Fibroblast of lung (primary cell): ENCODE measurements at regions not wholly inside any gene's neighbourhood (a gene's known extent, or its start where the extent isn't known, plus 50 kb on each side); places are given as distances from the start of the nearest gene placed in this dataset.

Experiments
- DNase-seq, 2 donors: peaks; one replicate each; pipeline versions ENCODE4 v3.0.0 to v3.0.0-alpha.2; 2010; ENCODE audit warnings: low read depth in 2 of 2
- H2AFZ ChIP-seq: 2 replicates; pipeline ENCODE4 v1.5.1; 2012; ENCODE audit warnings: low read length, control low read depth, inconsistent platforms
- H3K27ac ChIP-seq: 2 replicates; pipeline ENCODE4 v1.5.1; 2011; ENCODE audit warnings: low read length, control low read depth; ENCODE audit not compliant: insufficient read depth
- H3K27me3 ChIP-seq: 2 replicates; pipeline ENCODE4 v1.5.1; 2011; ENCODE audit warnings: mild to moderate bottlenecking, low read length; ENCODE audit not compliant: control insufficient read depth, insufficient read depth
- H3K36me3 ChIP-seq: 2 replicates; pipeline ENCODE4 v1.5.1; 2011; ENCODE audit warnings: low read length; ENCODE audit not compliant: control insufficient read depth, insufficient read depth
- H3K4me1 ChIP-seq: 2 replicates; pipeline ENCODE4 v1.5.1; 2011; ENCODE audit warnings: low read length; ENCODE audit not compliant: control insufficient read depth, insufficient read depth; ENCODE audit errors: extremely low read depth
- H3K4me2 ChIP-seq: 2 replicates; pipeline ENCODE4 v1.5.1; 2011; ENCODE audit warnings: low read length, control low read depth; ENCODE audit not compliant: insufficient read depth; ENCODE audit errors: extremely low read depth
- H3K4me3 ChIP-seq, 4 experiments: fragments of 200-600 bp in 1 of 4; sonication (generic) in 1 of 4; replicated peaks in 1 of 4; 2 replicates each; pipeline ENCODE4 v1.5.1; 2011 to 2016; ENCODE audit warnings: low read length in 4 of 4, low read depth in 3 of 4, mild to moderate bottlenecking in 3 of 4, control low read depth in 2 of 4, inconsistent platforms in 1 of 4, mixed read lengths in 1 of 4; ENCODE audit not compliant: insufficient read depth in 1 of 4; ENCODE audit errors: control extremely low read depth in 1 of 4
- H3K79me2 ChIP-seq: 2 replicates; pipeline ENCODE4 v1.5.1; 2012; ENCODE audit warnings: mild to moderate bottlenecking, low read length, inconsistent platforms; ENCODE audit not compliant: control insufficient read depth, insufficient read depth
- H3K9ac ChIP-seq: 2 replicates; pipeline ENCODE4 v1.5.1; 2011; ENCODE audit warnings: mild to moderate bottlenecking, low read length, control low read depth; ENCODE audit not compliant: insufficient read depth
- H3K9me3 ChIP-seq: 2 replicates; pipeline ENCODE4 v1.5.1; 2012; ENCODE audit warnings: low read depth, low read length; ENCODE audit not compliant: control insufficient read depth, insufficient read depth
- H4K20me1 ChIP-seq: 2 replicates; pipeline ENCODE4 v1.5.1; 2011; ENCODE audit warnings: low read length; ENCODE audit not compliant: control insufficient read depth, insufficient read depth; ENCODE audit errors: extremely low read depth
- EZH2 ChIP-seq: IDR thresholded peaks from 2 replicates; pipeline ENCODE4 v1.5.1; 2012; ENCODE audit warnings: low read length, control low read depth, mild to moderate bottlenecking; ENCODE audit errors: missing control alignments
- TF ChIP-seq, protein P1 (sequence below), 2 donors: IDR thresholded peaks in 1 of 2; conservative IDR thresholded peaks in 1 of 2; 1 replicate in 1 of 2; 2 replicates in 1 of 2; pipeline ENCODE4 v1.5.1; 2011 to 2012; ENCODE audit warnings: low read length in 2 of 2, control low read depth in 1 of 2, inconsistent platforms in 1 of 2, low read depth in 1 of 2, mild to moderate bottlenecking in 1 of 2

- Histone ChIP-seq H3K9ac (no peak overlapping the region), H2AFZ (no peak overlapping the region), H3K79me2 (no peaks in the 10 kb centered on the region), H3K27me3 (no peaks in the 10 kb centered on the region), H3K4me1 (no peaks in the 10 kb centered on the region), H3K36me3 (no peaks in the 10 kb centered on the region), H3K4me2 (no peak overlapping the region), H3K4me3 (no peak overlapping the region), H3K27ac (no peak overlapping the region), H3K9me3 (no peaks in the 10 kb centered on the region), H4K20me1 (no peaks in the 10 kb centered on the region)
- no peak for DNase-seq
- TF ChIP-seq EZH2: no peak
- TF ChIP-seq, protein P1, sequence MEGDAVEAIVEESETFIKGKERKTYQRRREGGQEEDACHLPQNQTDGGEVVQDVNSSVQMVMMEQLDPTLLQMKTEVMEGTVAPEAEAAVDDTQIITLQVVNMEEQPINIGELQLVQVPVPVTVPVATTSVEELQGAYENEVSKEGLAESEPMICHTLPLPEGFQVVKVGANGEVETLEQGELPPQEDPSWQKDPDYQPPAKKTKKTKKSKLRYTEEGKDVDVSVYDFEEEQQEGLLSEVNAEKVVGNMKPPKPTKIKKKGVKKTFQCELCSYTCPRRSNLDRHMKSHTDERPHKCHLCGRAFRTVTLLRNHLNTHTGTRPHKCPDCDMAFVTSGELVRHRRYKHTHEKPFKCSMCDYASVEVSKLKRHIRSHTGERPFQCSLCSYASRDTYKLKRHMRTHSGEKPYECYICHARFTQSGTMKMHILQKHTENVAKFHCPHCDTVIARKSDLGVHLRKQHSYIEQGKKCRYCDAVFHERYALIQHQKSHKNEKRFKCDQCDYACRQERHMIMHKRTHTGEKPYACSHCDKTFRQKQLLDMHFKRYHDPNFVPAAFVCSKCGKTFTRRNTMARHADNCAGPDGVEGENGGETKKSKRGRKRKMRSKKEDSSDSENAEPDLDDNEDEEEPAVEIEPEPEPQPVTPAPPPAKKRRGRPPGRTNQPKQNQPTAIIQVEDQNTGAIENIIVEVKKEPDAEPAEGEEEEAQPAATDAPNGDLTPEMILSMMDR (conservative IDR thresholded peaks at IDR 0.05 in 1 of 2, IDR thresholded peaks at IDR 0.05 in 1 of 2; ENCODE audit: low read depth in 1 of 2, low read length in 2 of 2): no peak
Observed at GRCh38 chr12:31201382-31201781, 124.6 kb downstream of the SINHCAF start.

- Histone ChIP-seq H3K79me2 (no peaks in the 10 kb centered on the region), H2AFZ (no peak overlapping the region), H3K4me1 (no peaks in the 10 kb centered on the region), H3K27me3 (no peaks in the 10 kb centered on the region), H4K20me1 (no peaks in the 10 kb centered on the region), H3K4me3 (no peak overlapping the region), H3K27ac (no peak overlapping the region), H3K9ac (no peak overlapping the region), H3K36me3 (no peaks in the 10 kb centered on the region), H3K4me2 (no peak overlapping the region), H3K9me3 (no peaks in the 10 kb centered on the region)
- TF ChIP-seq, protein P1 (conservative IDR thresholded peaks at IDR 0.05 in 1 of 2, IDR thresholded peaks at IDR 0.05 in 1 of 2; ENCODE audit: low read depth in 1 of 2, low read length in 2 of 2): no peak
- TF ChIP-seq EZH2: no peak
- no peak for DNase-seq
Observed at GRCh38 chr12:31203261-31203660, 122.7 kb downstream of the SINHCAF start.

GRCh38 chr12:31205054-31205453 is 120.9 kb downstream of the SINHCAF start:
- no peaks in the 10 kb centered on the region for H3K36me3 ChIP-seq
- no peaks in the 10 kb centered on the region for H3K27me3 ChIP-seq
- H3K27ac ChIP-seq: no peak overlapping the region
- no peaks in the 10 kb centered on the region for H3K4me1 ChIP-seq
- no peak overlapping the region for H3K4me3 ChIP-seq
- no peak overlapping the region for H2AFZ ChIP-seq
- no peaks in the 10 kb centered on the region for H3K9me3 ChIP-seq
- DNase-seq: peak; percentile 15 to 47
- H3K4me2 ChIP-seq: no peak overlapping the region
- no peaks in the 10 kb centered on the region for H3K79me2 ChIP-seq
- TF ChIP-seq EZH2: no peak
- TF ChIP-seq, protein P1 (conservative IDR thresholded peaks at IDR 0.05 in 1 of 2, IDR thresholded peaks at IDR 0.05 in 1 of 2; ENCODE audit: low read depth in 1 of 2, low read length in 2 of 2): no peak
- no peaks in the 10 kb centered on the region for H4K20me1 ChIP-seq
- no peak overlapping the region for H3K9ac ChIP-seq
